Brain microvascular endothelial cell (primary cell): ENCODE measurements at regions not wholly inside any gene's neighbourhood (a gene's known extent, or its start where the extent isn't known, plus 50 kb on each side); places are given as distances from the start of the nearest gene placed in this dataset.

Experiments
- DNase-seq: peaks from one replicate; pipeline ENCODE4 v3.0.0-alpha.2; 2020
- H3K27ac ChIP-seq: fragments of 250-450 bp; sonication (Bioruptor Pico); 2 replicates; pipeline ENCODE4 v1.5.1; 2020; ENCODE audit warnings: mild to moderate bottlenecking, moderate library complexity
- H3K27me3 ChIP-seq: fragments of 250-450 bp; sonication (Bioruptor Pico); replicated peaks from 2 replicates; pipeline ENCODE4 v1.5.1; 2020; ENCODE audit warnings: mild to moderate bottlenecking
- H3K36me3 ChIP-seq: fragments of 250-450 bp; sonication (Bioruptor Pico); replicated peaks from 2 replicates; pipeline ENCODE4 v1.5.1; 2020; ENCODE audit warnings: mild to moderate bottlenecking
- H3K4me3 ChIP-seq: 2 replicates; pipeline ENCODE4 v1.5.1; 2011; ENCODE audit warnings: low read depth, mild to moderate bottlenecking, control low read depth, low read length, moderate library complexity
- CTCF ChIP-seq: IDR thresholded peaks from 2 replicates; pipeline ENCODE4 v1.5.1; 2011; ENCODE audit warnings: low read depth, mild to moderate bottlenecking, moderate library complexity, low read length, control low read depth, inconsistent platforms; ENCODE audit errors: missing control alignments
- in situ Hi-C: cut with HindIII; loops from 2 replicates; pipeline ENCODE4 v1.10.0; 2017; ENCODE audit warnings: low sequenced_read_pairs, low pct_ligation_motif_present

- Histone ChIP-seq H3K27ac (no peak overlapping the region), H3K36me3 (no peaks in the 10 kb centered on the region), H3K27me3 (no peaks in the 10 kb centered on the region), H3K4me3 (no peak overlapping the region)
- no peak for DNase-seq
- in situ Hi-C loops, result no loop called here
- no peak for TF ChIP-seq CTCF
Observed at GRCh38 chr5:100182402-100182801, 352.8 kb upstream of the FAM174A start.

DNA sequence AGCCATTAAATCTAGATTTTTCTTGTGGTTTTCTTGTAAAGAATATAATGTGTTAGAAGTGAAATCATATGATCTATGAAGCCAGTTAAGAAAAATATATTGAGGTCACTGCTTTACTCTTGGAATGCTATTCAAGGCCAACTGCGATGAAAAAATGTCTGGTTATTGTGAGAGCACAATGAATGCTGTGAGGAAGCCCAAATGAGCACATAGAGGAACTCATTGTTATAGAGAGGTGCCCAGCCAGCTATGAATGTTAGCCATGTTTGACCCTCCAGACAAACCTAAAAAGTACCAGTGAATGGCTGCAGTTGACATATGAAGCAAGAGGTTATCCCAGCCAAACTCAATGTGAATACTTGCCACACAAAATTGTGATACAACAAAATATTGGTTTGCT lies 359.8 kb upstream of the FAM174A start:
- no peak overlapping the region for H3K27ac ChIP-seq
- no peaks in the 10 kb centered on the region for H3K36me3 ChIP-seq
- no peak for DNase-seq
- no peak overlapping the region for H3K4me3 ChIP-seq
- in situ Hi-C loops, result no loop called here
- no peaks in the 10 kb centered on the region for H3K27me3 ChIP-seq
- no peak for TF ChIP-seq CTCF

DNA sequence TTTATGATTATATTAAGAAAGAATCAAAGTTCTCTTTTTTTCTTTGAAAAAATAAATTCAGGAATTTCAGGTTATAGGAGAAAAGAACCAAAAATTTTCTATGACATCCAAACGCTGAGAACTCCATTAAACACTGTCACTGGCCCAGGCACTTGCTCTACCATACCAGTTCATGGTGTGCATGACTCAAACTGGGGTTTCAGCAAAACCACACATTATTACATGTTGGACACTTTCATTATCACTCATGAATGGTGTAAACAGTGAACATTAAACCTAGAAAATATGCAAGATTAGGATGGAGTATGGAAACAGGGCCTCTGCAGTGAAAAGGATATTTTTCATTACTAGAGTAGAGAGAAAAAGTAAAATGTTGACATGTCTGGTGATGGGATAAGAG lies 369.9 kb upstream of the FAM174A start:
- no peak for DNase-seq
- in situ Hi-C loops, result no loop called here
- Histone ChIP-seq H3K27ac (no peak overlapping the region), H3K4me3 (no peak overlapping the region), H3K36me3 (no peaks in the 10 kb centered on the region), H3K27me3 (no peaks in the 10 kb centered on the region)
- TF ChIP-seq CTCF, result no peak

GRCh38 chr5:100161868-100162267 lies 373.3 kb upstream of the FAM174A start:
- Histone ChIP-seq H3K4me3 (no peak overlapping the region), H3K27ac (no peak overlapping the region), H3K36me3 (no peaks in the 10 kb centered on the region), H3K27me3 (no peaks in the 10 kb centered on the region)
- no peak for TF ChIP-seq CTCF
- no peak for DNase-seq
- in situ Hi-C loops, result no loop called here

DNA sequence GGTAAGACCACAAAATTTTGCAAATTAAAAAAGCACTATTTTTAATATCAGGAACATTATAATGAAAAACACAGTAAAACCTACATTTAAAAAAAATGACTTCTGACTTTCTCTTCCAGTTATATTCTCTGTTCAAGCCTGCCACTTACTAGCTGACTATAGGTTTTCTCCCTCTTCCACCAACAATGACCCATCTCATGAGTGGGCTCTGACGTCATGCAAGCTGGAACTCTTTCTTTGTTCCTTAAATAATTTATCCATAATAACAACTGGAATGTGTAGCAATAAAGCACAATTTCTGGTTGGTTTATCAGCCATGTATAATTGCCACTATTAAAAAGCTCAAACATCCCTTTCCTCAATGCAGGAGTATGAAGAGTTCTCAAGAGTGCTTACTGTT lies 378.1 kb upstream of the FAM174A start:
- no peak for DNase-seq
- H3K36me3 ChIP-seq, result no peaks in the 10 kb centered on the region
- no peak overlapping the region for H3K4me3 ChIP-seq
- no peak for TF ChIP-seq CTCF
- in situ Hi-C loops, result no loop called here
- no peak overlapping the region for H3K27ac ChIP-seq
- no peaks in the 10 kb centered on the region for H3K27me3 ChIP-seq

DNA sequence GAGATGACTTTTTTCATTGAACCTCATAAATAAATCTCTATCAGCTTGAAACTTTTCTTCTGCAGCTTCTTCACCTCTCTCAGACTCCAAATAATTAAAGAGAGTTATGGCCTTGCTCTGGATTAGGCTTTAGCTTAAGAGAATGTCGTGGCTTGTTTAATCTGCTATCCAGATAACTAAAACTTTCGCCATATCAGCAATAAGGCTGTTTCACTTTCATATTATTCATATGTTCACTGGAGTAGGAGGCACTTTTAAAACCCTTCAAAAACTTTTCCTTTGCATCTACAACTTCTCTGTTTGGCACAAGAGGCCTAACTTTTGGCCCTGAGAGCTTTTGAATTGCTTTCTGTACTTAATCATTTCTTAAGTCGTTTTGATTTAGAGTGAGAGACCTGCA lies 386.9 kb upstream of the FAM174A start:
- Histone ChIP-seq H3K27me3 (no peaks in the 10 kb centered on the region), H3K27ac (no peak overlapping the region), H3K36me3 (no peaks in the 10 kb centered on the region), H3K4me3 (no peak overlapping the region)
- in situ Hi-C loops, result no loop called here
- TF ChIP-seq CTCF, result no peak
- no peak for DNase-seq
